ENCODE measurements at regions not wholly inside any gene's neighbourhood (a gene's known extent, or its start where the extent isn't known, plus 50 kb on each side); places are given as distances from the start of the nearest gene placed in this dataset.
"Not testable (repeated sequence)": the region's sequence is repeated elsewhere in the genome, so short reads cannot be mapped to it uniquely, and the experiment has no call there.

DNA sequence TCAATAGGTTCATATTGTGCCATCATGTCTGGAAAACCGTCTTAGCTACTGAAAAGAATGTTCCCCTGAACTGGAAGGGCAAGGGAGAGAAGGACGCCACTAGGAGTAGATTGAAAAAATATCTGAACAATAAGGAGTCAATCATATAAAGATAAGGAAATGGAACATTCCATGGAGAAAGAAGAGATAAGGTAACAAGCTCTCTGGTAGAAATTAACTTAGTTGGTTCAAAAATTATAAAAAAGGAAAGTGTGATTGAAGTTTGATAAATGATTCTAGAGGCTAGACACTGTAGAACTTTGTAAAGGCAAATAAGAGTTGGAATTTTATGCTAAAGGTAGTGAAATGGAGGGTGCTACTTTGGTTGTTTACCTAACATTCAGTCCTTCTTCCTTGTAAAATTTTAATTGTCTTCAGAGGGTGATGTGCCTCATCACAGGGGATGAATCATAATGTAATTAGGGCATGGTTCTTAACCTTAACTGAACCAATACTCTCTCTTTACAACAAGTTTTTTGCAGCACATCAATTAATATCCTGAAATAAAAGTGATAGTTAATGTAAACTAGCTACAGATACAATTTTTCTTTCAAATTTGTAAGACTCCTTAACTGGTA, 135.5 kb downstream of the GPX5 start:
- TF ChIP-seq, protein P1, sequence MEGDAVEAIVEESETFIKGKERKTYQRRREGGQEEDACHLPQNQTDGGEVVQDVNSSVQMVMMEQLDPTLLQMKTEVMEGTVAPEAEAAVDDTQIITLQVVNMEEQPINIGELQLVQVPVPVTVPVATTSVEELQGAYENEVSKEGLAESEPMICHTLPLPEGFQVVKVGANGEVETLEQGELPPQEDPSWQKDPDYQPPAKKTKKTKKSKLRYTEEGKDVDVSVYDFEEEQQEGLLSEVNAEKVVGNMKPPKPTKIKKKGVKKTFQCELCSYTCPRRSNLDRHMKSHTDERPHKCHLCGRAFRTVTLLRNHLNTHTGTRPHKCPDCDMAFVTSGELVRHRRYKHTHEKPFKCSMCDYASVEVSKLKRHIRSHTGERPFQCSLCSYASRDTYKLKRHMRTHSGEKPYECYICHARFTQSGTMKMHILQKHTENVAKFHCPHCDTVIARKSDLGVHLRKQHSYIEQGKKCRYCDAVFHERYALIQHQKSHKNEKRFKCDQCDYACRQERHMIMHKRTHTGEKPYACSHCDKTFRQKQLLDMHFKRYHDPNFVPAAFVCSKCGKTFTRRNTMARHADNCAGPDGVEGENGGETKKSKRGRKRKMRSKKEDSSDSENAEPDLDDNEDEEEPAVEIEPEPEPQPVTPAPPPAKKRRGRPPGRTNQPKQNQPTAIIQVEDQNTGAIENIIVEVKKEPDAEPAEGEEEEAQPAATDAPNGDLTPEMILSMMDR (IDR thresholded peaks at IDR 0.05; ENCODE audit: low read depth, low read length, missing control alignments): no peak
- in situ Hi-C loops (cut with HindIII; ENCODE audit: low sequenced_read_pairs): no loop called here
- no peak for DNase-seq (ENCODE audit: low read depth)
- no peak overlapping the region for H3K4me3 ChIP-seq (ENCODE audit: low read depth, low read length)

DNA sequence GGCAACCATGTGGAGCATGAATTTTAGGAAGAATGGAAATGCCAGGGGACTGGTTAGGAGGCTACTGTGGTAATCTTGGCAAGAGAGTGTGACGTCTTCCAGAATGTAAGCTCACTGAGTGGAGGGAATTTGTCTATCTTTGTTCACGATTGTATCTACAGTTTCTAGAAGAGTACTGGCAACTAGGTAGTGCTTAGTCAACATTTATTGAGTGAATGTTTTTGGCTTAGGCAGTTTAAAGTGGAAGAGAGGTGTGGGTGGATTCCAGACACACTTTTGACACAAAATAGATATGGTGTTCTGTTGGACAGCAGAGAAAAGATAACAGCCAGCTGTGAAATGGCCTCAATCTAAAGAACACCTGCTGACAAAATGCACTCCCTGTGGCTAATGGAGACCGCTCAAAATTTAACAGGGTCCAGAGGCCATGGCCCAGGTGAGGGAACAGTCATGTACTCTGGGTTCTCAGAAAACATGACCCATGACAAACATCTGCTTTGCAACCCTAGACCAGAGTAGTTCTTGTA, 139.3 kb downstream of the GPX5 start:
- no peak overlapping the region for H3K4me3 ChIP-seq (ENCODE audit: low read depth, low read length)
- TF ChIP-seq, protein P1 (IDR thresholded peaks at IDR 0.05; ENCODE audit: low read depth, low read length, missing control alignments): no peak
- in situ Hi-C loops (cut with HindIII; ENCODE audit: low sequenced_read_pairs): no loop called here
- DNase-seq (ENCODE audit: low read depth): no peak

DNA sequence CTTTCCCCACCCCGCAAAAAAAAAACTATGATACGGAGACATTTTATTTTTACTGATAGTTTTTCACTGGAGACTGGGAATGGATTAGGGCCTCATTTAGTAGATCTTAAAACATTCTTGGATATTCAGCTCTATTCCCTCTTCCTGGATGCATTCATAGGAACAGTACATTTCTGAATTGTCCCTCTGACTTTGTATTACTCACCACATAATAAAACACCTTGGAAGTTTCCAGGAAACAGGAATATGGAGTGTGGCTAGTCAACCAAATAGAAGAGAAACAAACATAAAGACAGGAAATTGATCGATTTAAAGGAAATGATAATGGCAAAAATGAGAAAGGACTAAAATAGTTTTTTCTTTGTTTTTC, 147.7 kb downstream of the GPX5 start:
- in situ Hi-C loops (cut with HindIII; ENCODE audit: low sequenced_read_pairs): no loop called here

DNA sequence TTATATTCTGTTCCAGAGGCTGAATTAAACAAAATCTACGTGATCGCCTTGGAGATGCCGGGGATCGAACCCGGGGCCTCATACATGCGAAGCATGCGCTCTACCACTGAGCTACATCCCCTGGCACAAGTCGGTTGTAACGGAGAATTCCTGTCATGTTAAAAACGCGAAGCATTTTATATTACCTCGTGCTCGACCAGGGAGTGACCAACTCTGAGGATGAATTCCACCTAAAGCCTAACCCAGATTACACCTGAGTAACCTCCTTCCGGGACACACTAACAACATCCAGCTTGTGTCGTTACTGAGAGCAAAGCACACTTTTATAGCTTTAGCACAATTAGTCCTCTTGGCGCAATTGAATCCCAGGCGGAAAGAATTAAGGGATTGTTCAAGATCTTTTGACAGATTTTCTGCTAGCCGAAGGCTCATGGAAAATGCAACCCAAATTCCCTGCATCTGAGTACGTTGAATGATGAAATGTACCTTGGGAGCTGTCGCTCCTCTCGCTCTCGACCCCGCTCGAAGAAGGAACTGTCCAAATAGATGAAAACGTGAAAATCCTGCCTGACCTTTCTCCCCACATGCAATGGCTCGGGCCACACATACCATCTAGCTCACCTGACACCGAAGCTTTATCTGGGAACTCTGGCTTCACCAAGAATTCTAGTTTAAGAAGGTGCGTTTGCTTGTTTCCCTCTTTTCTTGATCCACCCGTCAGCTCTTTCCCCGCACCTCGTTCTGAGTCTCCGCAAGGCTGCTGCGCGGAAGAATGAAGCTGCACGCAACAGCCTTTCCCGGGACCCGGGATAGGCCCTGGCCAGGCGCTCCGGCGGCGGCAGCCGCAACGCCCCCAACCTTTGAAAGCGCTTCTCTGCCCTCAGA, 148.3 kb downstream of the GPX5 start:
- TF ChIP-seq, protein P1 (IDR thresholded peaks at IDR 0.05; ENCODE audit: low read depth, low read length, missing control alignments): no peak
- H3K4me3 ChIP-seq (ENCODE audit: low read depth, low read length): peak overlapping the region; percentile 35
- DNase-seq (ENCODE audit: low read depth): peak; percentile 26
- in situ Hi-C loops (cut with HindIII; ENCODE audit: low sequenced_read_pairs): no loop called here

More for the DNA sequence above, 147.7 kb downstream of the GPX5 start:
- TF ChIP-seq, protein P1 (IDR thresholded peaks at IDR 0.05; ENCODE audit: low read depth, low read length, missing control alignments): no peak
- peak overlapping the region; percentile 35 for H3K4me3 ChIP-seq (ENCODE audit: low read depth, low read length)
- no peak for DNase-seq (ENCODE audit: low read depth)

DNA sequence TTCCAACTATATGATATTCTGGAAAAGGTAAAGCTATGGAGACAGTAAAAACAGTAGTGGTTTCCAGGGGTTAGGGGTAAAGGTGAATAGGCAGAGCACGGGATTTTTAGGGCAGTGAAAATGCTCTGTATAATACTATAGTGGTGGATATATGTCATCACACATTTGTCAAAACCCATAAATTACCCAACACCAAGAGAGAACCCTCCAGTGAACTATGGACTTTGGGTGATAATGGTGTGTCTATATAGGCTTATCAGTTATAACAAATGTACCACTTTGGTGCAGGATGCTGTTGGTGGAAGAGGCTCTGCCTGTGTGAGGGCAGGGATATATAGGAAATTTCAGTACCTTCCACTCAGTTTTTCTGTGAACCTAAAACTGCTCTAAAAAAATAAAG, 149.9 kb downstream of the GPX5 start:
- in situ Hi-C loops (cut with HindIII; ENCODE audit: low sequenced_read_pairs): no loop called here
- DNase-seq (ENCODE audit: low read depth): no peak
- TF ChIP-seq, protein P1 (IDR thresholded peaks at IDR 0.05; ENCODE audit: low read depth, low read length, missing control alignments): no peak

DNA sequence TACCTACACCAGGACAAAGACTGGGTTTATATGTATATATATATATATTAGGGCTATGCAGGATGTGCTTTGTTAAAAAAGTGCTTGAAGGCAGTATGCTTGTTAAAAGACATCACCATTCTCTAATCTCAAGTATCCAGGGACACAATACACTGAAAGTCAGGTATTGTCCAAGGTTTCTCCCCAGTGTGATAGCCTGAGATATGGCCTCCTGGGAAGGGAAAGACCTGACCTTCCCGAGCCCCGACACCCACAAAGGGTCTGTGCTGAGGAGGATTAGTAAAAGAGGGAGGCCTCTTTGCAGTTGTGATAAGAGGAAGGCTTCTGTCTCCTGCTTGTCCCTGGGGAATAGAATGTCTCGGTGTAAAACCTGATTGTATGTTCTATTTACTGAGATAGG, 156.9 kb downstream of the GPX5 start:
- TF ChIP-seq, protein P1 (IDR thresholded peaks at IDR 0.05; ENCODE audit: low read depth, low read length, missing control alignments): no peak
- in situ Hi-C loops (cut with HindIII; ENCODE audit: low sequenced_read_pairs): no loop called here
- H3K4me3 ChIP-seq (ENCODE audit: low read depth, low read length): no peak overlapping the region
- DNase-seq (ENCODE audit: low read depth): no peak

More for the DNA sequence above, 149.9 kb downstream of the GPX5 start:
- no peak overlapping the region for H3K4me3 ChIP-seq (ENCODE audit: low read depth, low read length)

DNA sequence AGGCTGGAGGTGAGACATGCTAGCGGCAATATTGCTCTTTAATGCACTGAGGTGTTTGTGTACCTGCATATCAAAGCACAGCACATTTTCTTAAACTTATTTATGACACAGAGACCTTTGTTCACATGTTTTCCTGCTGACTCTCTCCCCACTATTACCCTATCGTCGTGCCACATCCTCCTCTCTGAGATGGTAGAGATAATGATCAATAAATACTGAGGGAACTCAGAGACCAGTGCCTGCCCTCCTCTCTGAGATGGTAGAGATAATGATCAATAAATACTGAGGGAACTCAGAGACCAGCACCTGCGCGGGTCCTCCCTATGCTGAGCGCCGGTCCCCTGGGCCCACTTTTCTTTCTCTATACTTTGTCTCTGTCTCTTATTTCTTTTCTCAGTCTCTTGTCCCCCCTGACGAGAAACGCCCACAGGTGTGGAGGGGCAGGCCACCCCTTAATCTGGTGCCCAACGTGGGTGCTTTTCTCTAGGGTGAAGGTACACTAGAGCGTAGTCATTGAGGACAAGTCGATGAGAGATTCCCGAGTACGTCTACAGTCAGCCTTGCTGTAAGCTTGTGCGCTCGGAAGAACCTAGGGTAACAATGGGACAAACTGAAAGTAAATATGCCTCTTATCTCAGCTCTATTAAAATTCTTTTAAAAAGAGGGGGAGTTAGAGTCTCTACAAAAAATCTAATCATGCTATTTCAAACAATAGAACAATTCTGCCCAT, 157.4 kb downstream of the GPX5 start:
- DNase-seq (ENCODE audit: low read depth); H3K4me3 ChIP-seq (ENCODE audit: low read depth, low read length); in situ Hi-C loops (cut with HindIII; ENCODE audit: low sequenced_read_pairs): not testable (repeated sequence)

Data from astrocyte of the cerebellum (primary cell).